ENCODE measurements at regions not wholly inside any gene's neighbourhood (a gene's known extent, or its start where the extent isn't known, plus 50 kb on each side); places are given as distances from the start of the nearest gene placed in this dataset.

DNA sequence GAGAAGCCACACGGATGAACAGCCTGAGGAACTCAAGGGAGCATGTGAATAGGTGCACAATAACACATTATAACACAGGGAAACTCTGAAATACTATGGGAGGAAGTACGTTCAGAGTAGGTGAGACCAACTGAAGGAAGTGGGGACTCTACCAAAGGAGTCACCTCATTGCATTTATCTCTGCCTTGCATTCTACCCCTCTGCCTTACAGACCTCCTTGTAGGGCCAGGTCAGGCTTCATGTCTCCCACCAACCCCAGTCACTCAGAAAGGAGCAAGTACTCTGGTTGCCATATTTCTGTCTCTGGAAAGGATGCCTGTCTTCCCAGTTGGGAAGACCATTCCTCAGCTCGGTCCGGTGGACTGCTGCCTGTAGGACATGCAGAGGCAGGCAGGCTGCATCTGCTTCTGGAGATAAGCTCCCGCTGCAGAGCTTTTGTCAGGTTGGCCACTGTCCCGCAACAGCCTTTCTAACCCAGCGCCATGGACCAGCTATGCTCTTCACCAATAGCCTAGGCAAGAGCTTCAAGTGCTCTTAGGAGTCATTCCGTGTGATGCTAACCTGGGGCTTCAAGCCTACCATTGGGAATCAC lies 51.6 kb upstream of the ASIP start:
- no peaks in the 10 kb centered on the region for H3K36me3 ChIP-seq (ENCODE audit: insufficient read depth, low read length, poor library complexity, severe bottlenecking)
- CTCF ChIA-PET: interaction anchor here (1.5 to 1.8 kb wide), 2 partner anchors 333 to 518 kb away, joined by 4 to 5 read pairs; no protein-coding TSS in a partner anchor
- peaks cover 19% of the 10 kb centered on the region for H3K4me1 ChIP-seq (ENCODE audit: insufficient read depth, low read length, poor library complexity, severe bottlenecking)
- BruUV-seq (replicated peaks): no TSS peak
- H3K9me3 ChIP-seq (ENCODE audit: low read depth, low read length, poor library complexity, severe bottlenecking): no peaks in the 10 kb centered on the region
- no peak overlapping the region for H3K27ac ChIP-seq (ENCODE audit: low read depth, low read length, poor library complexity, severe bottlenecking)
- POLR2A ChIA-PET (ENCODE audit: low non-redundant PET): no interaction called here
- intact Hi-C loops (cut with micrococcal nuclease; ENCODE audit: unreplicated experiment): loop anchor here (5.0 to 10.0 kb wide), 3 partner anchors 113 to 575 kb away; partner anchors contain the start of genes AHCY and DYNLRB1
- H3K27me3 ChIP-seq (replicated peaks; ENCODE audit: insufficient read depth, low read depth, low read length, poor library complexity): no peaks in the 10 kb centered on the region
- no peak overlapping the region for H3K4me3 ChIP-seq (ENCODE audit: low read depth, low read length, poor library complexity, severe bottlenecking)
- TF ChIP-seq, protein P1, sequence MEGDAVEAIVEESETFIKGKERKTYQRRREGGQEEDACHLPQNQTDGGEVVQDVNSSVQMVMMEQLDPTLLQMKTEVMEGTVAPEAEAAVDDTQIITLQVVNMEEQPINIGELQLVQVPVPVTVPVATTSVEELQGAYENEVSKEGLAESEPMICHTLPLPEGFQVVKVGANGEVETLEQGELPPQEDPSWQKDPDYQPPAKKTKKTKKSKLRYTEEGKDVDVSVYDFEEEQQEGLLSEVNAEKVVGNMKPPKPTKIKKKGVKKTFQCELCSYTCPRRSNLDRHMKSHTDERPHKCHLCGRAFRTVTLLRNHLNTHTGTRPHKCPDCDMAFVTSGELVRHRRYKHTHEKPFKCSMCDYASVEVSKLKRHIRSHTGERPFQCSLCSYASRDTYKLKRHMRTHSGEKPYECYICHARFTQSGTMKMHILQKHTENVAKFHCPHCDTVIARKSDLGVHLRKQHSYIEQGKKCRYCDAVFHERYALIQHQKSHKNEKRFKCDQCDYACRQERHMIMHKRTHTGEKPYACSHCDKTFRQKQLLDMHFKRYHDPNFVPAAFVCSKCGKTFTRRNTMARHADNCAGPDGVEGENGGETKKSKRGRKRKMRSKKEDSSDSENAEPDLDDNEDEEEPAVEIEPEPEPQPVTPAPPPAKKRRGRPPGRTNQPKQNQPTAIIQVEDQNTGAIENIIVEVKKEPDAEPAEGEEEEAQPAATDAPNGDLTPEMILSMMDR (conservative IDR thresholded peaks at IDR 0.05; ENCODE audit: low read depth, low read length): no peak
- DNase-seq (ENCODE audit: low spot score): no peak

DNA sequence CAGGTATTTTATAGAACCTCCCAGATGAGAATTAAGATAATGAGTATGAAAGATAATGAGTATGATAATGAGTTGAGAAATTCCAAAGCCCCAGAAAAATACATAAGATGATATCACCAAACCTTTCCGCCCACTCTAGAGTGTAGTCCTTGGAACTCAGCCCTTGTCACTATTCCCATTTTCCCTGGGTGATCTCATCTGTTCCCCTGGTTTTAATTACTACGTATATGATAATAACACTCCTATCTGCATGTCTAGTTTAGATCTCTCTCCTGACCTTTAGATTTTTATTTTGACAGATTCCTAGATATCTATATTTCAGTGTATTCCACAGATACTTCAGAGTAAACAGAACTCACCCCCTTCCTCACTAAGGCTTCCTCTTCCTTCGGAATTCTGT lies 51.0 kb upstream of the ASIP start:
- BruUV-seq (replicated peaks): no TSS peak
- Histone ChIP-seq H3K4me3 (ENCODE audit: low read depth, low read length, poor library complexity, severe bottlenecking) (no peak overlapping the region), H3K9me3 (ENCODE audit: low read depth, low read length, poor library complexity, severe bottlenecking) (no peaks in the 10 kb centered on the region), H3K27me3 (replicated peaks; ENCODE audit: insufficient read depth, low read depth, low read length, poor library complexity) (no peaks in the 10 kb centered on the region), H3K27ac (ENCODE audit: low read depth, low read length, poor library complexity, severe bottlenecking) (no peak overlapping the region), H3K4me1 (ENCODE audit: insufficient read depth, low read length, poor library complexity, severe bottlenecking) (peaks cover 19% of the 10 kb centered on the region), H3K36me3 (ENCODE audit: insufficient read depth, low read length, poor library complexity, severe bottlenecking) (no peaks in the 10 kb centered on the region)
- POLR2A ChIA-PET (ENCODE audit: low non-redundant PET): interaction anchor here (0.6 to 0.7 kb wide), 2 partner anchors 106 to 156 kb away, joined by 4 to 24 read pairs; no protein-coding TSS in a partner anchor
- CTCF ChIA-PET: interaction anchor here (0.6 to 2.0 kb wide), 14 partner anchors 19 to 579 kb away, joined by 3 to 24 read pairs (median 4); partner anchors contain the start of genes AHCY, DYNLRB1 and MAP1LC3A
- DNase-seq (ENCODE audit: low spot score): no peak
- TF ChIP-seq EZH2 (IDR thresholded peaks at IDR 0.05; ENCODE audit: borderline replicate concordance, low read depth, low read length, poor library complexity, severe bottlenecking): no peak
- TF ChIP-seq, protein P1 (conservative IDR thresholded peaks at IDR 0.05; ENCODE audit: low read depth, low read length): no peak
- intact Hi-C loops (cut with micrococcal nuclease; ENCODE audit: unreplicated experiment): loop anchor here (5.0 to 10.0 kb wide), 3 partner anchors 112 to 575 kb away; partner anchors contain the start of genes AHCY and DYNLRB1

DNA sequence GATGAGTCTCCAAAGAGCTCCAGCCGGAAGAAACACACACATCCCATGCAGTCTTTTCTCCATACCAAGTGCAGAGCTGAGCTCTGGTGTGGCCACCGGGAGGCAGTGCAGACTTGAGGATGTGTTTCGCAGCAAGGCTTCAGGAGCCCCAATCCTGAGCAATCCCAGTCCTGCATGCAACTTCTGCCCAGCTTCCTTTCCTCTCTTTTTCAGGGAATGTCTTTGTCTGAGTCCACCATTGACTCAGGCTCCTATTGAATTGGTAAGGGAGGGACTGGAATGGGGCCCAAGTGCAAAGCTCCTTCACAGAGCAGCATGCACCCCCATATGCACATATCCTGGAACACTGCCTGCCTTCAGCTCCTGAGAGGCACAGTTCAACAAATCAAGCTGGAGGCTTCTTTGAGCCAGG lies 50.5 kb upstream of the ASIP start:
- intact Hi-C loops (cut with micrococcal nuclease; ENCODE audit: unreplicated experiment): loop anchor here (5.0 to 10.0 kb wide), 3 partner anchors 112 to 574 kb away; partner anchors contain the start of genes AHCY and DYNLRB1
- H3K27me3 ChIP-seq (replicated peaks; ENCODE audit: insufficient read depth, low read depth, low read length, poor library complexity): no peaks in the 10 kb centered on the region
- peaks cover 19% of the 10 kb centered on the region for H3K4me1 ChIP-seq (ENCODE audit: insufficient read depth, low read length, poor library complexity, severe bottlenecking)
- no peaks in the 10 kb centered on the region for H3K36me3 ChIP-seq (ENCODE audit: insufficient read depth, low read length, poor library complexity, severe bottlenecking)
- TF ChIP-seq EZH2 (IDR thresholded peaks at IDR 0.05; ENCODE audit: borderline replicate concordance, low read depth, low read length, poor library complexity, severe bottlenecking): no peak
- TF ChIP-seq, protein P1 (conservative IDR thresholded peaks at IDR 0.05; ENCODE audit: low read depth, low read length): peak; percentile 95
- no peak overlapping the region for H3K27ac ChIP-seq (ENCODE audit: low read depth, low read length, poor library complexity, severe bottlenecking)
- no peaks in the 10 kb centered on the region for H3K9me3 ChIP-seq (ENCODE audit: low read depth, low read length, poor library complexity, severe bottlenecking)
- POLR2A ChIA-PET (ENCODE audit: low non-redundant PET): interaction anchor here (0.6 to 0.7 kb wide), 4 partner anchors 106 to 326 kb away, joined by 3 to 24 read pairs (median 6); no protein-coding TSS in a partner anchor
- H3K4me3 ChIP-seq (ENCODE audit: low read depth, low read length, poor library complexity, severe bottlenecking): no peak overlapping the region
- BruUV-seq (replicated peaks): no TSS peak
- peak; percentile 88 for DNase-seq (ENCODE audit: low spot score)
- CTCF ChIA-PET: interaction anchor here (0.6 to 2.0 kb wide), 15 partner anchors 20 to 579 kb away, joined by 3 to 24 read pairs (median 4); partner anchors contain the start of genes AHCY, DYNLRB1 and MAP1LC3A

Data from A673 (cell line).